ENCODE measurements at regions not wholly inside any gene's neighbourhood (a gene's known extent, or its start where the extent isn't known, plus 50 kb on each side); places are given as distances from the start of the nearest gene placed in this dataset.

- DNase-seq (ENCODE audit: low read depth), result no peak
- no peak for TF ChIP-seq CTCF (IDR thresholded peaks at IDR 0.05; ENCODE audit: low read length, missing control alignments)
- H3K4me3 ChIP-seq (replicated peaks; ENCODE audit: low read depth, low read length), result no peak overlapping the region
Observed at GRCh38 chr3:177881351-177881750, 654.9 kb upstream of the KCNMB2 start.

- no peak overlapping the region for H3K4me3 ChIP-seq (replicated peaks; ENCODE audit: low read depth, low read length)
- TF ChIP-seq CTCF (IDR thresholded peaks at IDR 0.05; ENCODE audit: low read length, missing control alignments), result no peak
- no peak for DNase-seq (ENCODE audit: low read depth)
Observed at GRCh38 chr3:177882124-177882648, 654.0 kb upstream of the KCNMB2 start.

GRCh38 chr3:177883091-177883490, 653.1 kb upstream of the KCNMB2 start:
- no peak overlapping the region for H3K4me3 ChIP-seq (replicated peaks; ENCODE audit: low read depth, low read length)
- DNase-seq (ENCODE audit: low read depth), result no peak
- TF ChIP-seq CTCF (IDR thresholded peaks at IDR 0.05; ENCODE audit: low read length, missing control alignments), result no peak

GRCh38 chr3:177883957-177884356, 652.3 kb upstream of the KCNMB2 start:
- no peak for DNase-seq (ENCODE audit: low read depth)
- no peak for TF ChIP-seq CTCF (IDR thresholded peaks at IDR 0.05; ENCODE audit: low read length, missing control alignments)
- H3K4me3 ChIP-seq (replicated peaks; ENCODE audit: low read depth, low read length), result no peak overlapping the region

- no peak overlapping the region for H3K4me3 ChIP-seq (replicated peaks; ENCODE audit: low read depth, low read length)
- DNase-seq (ENCODE audit: low read depth), result no peak
- TF ChIP-seq CTCF (IDR thresholded peaks at IDR 0.05; ENCODE audit: low read length, missing control alignments), result no peak
Observed at GRCh38 chr3:177885063-177885462, 651.2 kb upstream of the KCNMB2 start.

- no peak overlapping the region for H3K4me3 ChIP-seq (replicated peaks; ENCODE audit: low read depth, low read length)
- DNase-seq (ENCODE audit: low read depth), result no peak
- no peak for TF ChIP-seq CTCF (IDR thresholded peaks at IDR 0.05; ENCODE audit: low read length, missing control alignments)
Observed at GRCh38 chr3:177886501-177886900, 649.7 kb upstream of the KCNMB2 start.

GRCh38 chr3:177887475-177887874, 648.8 kb upstream of the KCNMB2 start:
- no peak for DNase-seq (ENCODE audit: low read depth)
- H3K4me3 ChIP-seq (replicated peaks; ENCODE audit: low read depth, low read length), result no peak overlapping the region
- TF ChIP-seq CTCF (IDR thresholded peaks at IDR 0.05; ENCODE audit: low read length, missing control alignments), result no peak

All from fibroblast of pulmonary artery (primary cell).